NCI-H345 treated with DMSO at 0.1 percent for 48 hours (cell line): ENCODE measurements at regions not wholly inside any gene's neighbourhood (a gene's known extent, or its start where the extent isn't known, plus 50 kb on each side); places are given as distances from the start of the nearest gene placed in this dataset.
A peak's percentile ranks its signal among the peaks of the same experiment; 100 is the strongest.

Experiments used
- DNase-seq: peaks from one replicate; lab custom pipeline; 2025; ENCODE audit not compliant: unreplicated experiment; lab: John Stamatoyannopoulos, UW

DNA sequence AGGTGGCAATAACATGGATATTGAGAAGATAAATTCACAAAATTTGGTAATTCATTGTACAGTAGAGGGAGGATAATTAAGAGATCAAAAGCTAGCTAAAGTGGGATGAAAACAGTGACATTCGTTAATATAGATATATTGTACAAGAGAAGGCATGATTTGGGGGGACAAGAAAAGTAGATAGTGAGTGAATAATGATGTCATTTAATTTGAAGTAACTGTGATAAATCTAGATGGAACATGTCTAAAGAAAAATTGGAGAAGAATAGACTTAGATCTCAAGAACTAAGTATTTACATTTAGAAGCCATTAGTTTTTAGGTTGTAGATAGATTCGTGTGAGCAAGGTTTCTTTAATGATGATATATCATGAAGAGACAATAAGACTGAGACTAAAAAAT is 594.0 kb upstream of the RGS18 start:
- DNase-seq, result no peak

DNA sequence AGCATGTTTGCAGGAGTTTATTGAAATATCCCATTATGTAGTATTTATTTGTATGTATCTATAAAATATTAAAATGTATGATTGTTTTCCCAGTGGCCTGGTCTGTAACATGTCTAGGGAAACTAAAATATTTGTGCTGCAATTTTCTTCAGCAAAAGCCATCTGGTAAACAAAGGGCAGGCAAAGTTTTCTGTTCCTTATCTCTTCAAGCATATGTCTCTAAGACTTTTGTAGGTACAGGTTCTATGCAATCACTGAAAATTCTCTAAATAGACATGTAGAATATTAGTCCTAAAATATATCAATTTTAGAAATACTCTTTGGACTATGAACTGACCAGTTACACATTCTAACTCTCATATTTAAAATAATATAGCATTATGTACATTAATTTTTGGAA is 585.8 kb upstream of the RGS18 start:
- no peak for DNase-seq

GRCh38 chr1:191575180-191575579 is 583.1 kb upstream of the RGS18 start:
- DNase-seq, result no peak

- no peak for DNase-seq
These were observed 582.5 kb upstream of the RGS18 start for GRCh38 chr1:191575746-191576145.

DNA sequence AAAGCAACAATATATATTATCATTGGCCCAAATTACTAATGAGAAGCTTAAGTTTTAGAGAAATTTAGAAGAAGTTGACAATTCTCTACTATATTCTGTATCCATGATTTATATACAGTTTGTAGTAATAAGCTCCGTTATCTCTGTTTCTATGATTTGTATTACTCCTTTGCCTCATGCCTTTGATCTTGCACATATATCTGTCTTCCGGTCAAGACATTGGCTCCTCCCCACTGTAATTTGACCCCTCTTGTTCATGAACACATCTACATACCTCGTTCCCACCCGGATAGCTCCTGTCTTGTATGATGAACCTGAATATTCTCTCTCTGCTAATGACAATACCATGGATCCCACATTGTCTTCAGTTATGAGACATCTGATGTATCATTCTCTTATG is 581.0 kb upstream of the RGS18 start:
- no peak for DNase-seq

- DNase-seq, result no peak
These were observed 580.0 kb upstream of the RGS18 start for GRCh38 chr1:191578281-191578680.

DNA sequence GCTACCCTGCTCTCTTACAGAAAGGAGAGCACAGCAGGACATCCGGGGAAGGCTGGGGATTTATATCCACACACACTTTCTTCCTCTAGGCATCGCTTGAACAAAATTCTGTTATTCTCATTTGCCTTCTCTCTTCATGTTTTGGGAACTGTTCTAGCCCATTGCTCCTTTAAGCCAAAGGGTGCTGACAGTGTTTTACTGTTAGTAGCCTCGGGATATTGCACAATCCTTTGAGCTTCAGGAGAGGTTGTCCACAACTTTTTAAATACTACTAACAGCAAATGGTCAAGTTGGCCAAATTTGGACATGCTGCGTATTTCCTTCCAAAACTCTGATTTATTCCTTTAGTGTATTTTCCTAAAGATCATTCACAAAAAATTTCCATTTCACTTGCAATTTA is 579.2 kb upstream of the RGS18 start:
- no peak for DNase-seq

DNA sequence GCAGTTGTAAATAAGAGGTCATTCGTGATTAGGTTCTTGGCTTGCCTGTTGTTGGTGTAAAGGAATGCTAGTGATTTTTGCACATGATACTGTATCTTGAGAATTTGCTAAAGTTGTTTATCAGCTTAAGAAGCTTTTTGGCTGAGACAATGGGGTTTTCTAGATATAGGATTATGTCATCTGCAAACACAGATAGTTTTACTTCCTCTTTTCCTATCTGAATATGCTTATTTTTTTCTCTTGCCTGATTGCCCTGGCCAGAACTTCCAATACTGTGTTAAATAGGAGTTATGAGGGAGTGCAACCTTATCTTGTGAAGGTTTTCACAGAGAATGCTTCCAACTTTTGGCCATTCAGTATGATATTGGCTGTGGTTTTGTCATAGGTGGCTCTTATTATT is 576.1 kb upstream of the RGS18 start:
- no peak for DNase-seq

GRCh38 chr1:191585095-191585494 is 573.2 kb upstream of the RGS18 start:
- no peak for DNase-seq

- no peak for DNase-seq
These were observed 569.4 kb upstream of the RGS18 start for GRCh38 chr1:191588905-191589304.

GRCh38 chr1:191589536-191589935 is 568.7 kb upstream of the RGS18 start:
- no peak for DNase-seq

DNA sequence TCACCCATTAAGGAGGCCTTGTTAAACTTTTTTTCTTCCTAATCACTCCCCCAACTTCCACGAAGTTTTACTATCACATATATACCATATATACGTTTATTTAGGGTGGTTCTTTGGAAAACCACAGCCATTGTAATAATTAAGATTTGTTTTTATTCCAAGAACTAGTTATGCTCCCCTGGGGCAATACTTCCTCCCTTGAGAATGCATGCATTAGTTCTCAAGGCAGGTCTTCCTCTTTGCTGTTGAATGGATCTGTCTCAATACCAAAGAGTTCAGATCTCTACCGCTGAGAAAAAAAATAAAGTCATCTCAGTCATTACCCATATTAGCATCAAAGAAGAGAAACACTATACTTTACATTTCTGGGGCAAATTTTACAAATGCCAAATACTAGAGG is 567.7 kb upstream of the RGS18 start:
- DNase-seq, result no peak

- DNase-seq, result no peak
These were observed 566.2 kb upstream of the RGS18 start for GRCh38 chr1:191592039-191592438.

- no peak for DNase-seq
These were observed 565.4 kb upstream of the RGS18 start for GRCh38 chr1:191592907-191593306.

- no peak for DNase-seq
These were observed 563.1 kb upstream of the RGS18 start for GRCh38 chr1:191595170-191595569.

DNA sequence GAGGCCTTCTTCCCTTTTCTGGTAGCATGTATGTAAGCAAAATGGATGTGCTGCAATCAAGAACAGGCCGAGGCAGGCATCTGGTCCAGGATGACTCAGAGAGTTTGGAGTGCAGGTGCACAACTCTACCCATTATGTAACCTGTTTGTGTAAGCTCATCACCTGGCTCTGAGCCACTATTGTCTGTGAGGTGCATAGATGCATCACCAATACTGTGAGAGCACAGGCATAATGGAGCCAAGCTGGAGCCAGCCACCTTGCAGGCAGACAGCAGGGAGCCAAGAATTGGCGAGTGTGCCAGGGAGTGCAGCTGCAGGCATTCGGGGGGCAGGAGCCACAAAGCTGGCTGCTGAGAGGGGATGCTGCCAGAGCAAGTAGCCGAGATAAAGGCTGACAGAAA is 549.9 kb upstream of the RGS18 start:
- DNase-seq, result peak; percentile 85

- DNase-seq, result no peak
These were observed 549.0 kb upstream of the RGS18 start for GRCh38 chr1:191609305-191609704.

GRCh38 chr1:191615101-191615821 is 543.0 kb upstream of the RGS18 start:
- DNase-seq, result no peak

DNA sequence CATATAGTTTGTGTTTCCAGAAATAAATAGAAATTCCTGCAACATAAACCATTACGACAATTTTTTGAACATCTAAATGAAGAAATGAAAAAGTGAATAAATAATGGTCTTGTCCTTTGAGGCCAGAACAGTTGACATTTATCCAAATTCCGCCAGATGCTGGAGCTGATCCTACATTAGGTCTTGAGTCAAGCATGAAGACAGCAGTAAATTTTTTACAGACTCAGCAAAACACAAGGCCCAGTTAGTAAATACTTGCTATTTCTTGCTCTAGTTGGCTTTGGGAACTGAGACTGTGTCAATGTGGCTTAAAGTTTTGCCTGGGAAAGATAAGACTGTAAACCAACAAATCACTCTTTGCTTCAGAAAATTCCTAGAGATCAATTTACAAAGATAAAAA is 540.1 kb upstream of the RGS18 start:
- no peak for DNase-seq

DNA sequence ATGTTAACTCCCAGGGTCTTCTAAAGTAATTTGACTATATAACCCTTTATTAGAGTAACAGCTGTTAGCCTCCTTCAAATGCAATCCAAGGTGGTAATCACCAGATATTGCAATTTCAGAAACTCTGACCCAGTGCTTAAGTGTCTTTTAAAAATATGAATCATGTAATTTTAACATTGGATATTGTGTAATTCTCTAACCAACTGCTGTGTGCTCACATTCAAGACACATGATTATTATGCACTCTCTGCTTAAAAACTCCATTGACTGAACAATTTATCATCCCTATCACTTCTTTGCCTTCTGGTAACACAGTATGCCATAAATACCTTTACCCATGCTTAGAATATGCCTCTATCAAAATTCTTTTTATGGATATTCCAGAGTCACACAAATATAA is 537.4 kb upstream of the RGS18 start:
- no peak for DNase-seq

DNA sequence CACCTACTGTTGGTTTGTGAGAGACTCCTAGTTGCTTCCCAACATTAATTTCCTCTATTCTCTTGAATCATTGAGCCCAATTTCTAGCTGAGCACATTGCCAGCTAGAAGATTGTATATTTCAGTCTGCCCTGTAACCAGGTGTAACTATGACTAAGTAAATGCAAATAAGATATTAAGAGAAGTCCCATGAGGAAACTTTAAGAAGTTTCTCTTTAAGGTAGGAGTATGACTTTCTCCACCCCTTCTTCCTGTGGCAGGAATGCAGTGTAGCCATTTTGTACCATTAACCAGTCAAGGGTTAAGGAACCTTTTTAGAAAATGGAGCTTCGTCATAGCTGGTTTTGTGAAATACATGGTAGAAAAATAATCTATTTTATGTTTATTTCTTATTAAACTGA is 534.2 kb upstream of the RGS18 start:
- DNase-seq, result no peak

DNA sequence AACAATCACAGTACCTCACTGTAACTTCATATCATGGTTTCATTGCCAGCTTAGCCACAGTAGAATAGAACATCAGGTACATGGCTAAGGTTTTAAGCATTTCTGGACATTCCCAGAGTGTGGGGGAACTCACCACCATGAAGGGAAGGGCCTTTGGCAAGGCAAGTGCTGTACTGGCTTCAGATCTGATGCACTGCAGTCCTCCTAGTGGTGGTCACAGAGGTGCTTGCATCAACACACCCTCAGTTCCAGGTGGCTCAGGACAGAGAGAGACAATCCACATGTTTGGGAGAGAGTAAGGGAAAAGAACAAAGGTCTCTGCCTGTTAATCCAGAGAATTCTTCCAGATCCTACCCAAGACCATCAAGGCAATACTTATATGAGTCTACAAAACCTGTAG is 528.4 kb upstream of the RGS18 start:
- DNase-seq, result no peak

DNA sequence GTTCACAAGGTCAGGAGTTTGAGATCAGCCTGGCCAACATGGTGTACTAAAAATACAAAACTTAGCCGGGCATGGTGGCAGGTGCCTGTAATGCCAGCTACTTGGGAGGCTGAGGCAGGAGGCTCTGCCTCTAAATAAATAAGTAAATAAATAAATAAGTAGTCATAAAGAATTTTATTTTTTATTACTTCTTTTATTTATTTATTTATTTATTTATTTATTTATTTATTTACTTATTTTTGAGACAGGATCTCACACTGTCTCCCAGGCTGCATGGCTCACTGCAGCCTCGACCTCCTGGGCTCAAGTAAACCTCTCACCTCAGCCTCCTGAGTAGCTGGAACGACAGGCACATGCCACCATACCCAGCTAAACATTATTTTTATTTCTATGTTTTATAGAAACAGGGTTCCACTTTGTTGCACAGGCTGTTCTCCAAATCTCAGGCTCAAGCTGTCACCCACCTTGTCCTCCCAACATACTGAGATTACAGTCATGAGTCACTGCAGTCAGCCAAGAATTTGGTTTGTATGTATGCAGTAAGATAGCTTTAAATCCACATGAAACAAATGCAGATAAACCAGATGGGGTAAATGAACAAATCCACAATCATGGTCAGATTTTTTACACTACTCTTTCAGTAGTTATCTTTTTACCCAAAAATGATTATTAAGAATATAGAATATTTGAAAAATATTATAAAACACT is 523.3 kb upstream of the RGS18 start:
- DNase-seq, result no peak
